ENCODE measurements at regions not wholly inside any gene's neighbourhood (a gene's known extent, or its start where the extent isn't known, plus 50 kb on each side); places are given as distances from the start of the nearest gene placed in this dataset.
"Not testable (repeated sequence)": the region's sequence is repeated elsewhere in the genome, so short reads cannot be mapped to it uniquely, and the experiment has no call there.

GRCh38 chr14:106722813-106723687 is 1196.7 kb downstream of the TMEM121 start:
- not testable (repeated sequence) for H3K36me3 Mint-ChIP-seq, H3K9me3 Mint-ChIP-seq, H3K27ac Mint-ChIP-seq, H3K4me3 Mint-ChIP-seq, ATAC-seq, H3K4me1 Mint-ChIP-seq, H3K27me3 Mint-ChIP-seq

- ATAC-seq, H3K27ac Mint-ChIP-seq, H3K9me3 Mint-ChIP-seq, H3K27me3 Mint-ChIP-seq, H3K4me3 Mint-ChIP-seq, H3K4me1 Mint-ChIP-seq, H3K36me3 Mint-ChIP-seq: not testable (repeated sequence)
Measured at GRCh38 chr14:106727962-106728361, 1201.6 kb downstream of the TMEM121 start.

- Mint-ChIP-seq H3K27me3 (no peaks in the 10 kb centered on the region), H3K4me3 (no peak overlapping the region), H3K36me3 (no peaks in the 10 kb centered on the region), H3K9me3 (no peaks in the 10 kb centered on the region), H3K27ac (no peak overlapping the region), H3K4me1 (no peaks in the 10 kb centered on the region)
- no peak for ATAC-seq
Measured at GRCh38 chr14:106728611-106729010, 1202.2 kb downstream of the TMEM121 start.

GRCh38 chr14:106729551-106729950 is 1203.2 kb downstream of the TMEM121 start:
- Mint-ChIP-seq H3K4me3 (no peak overlapping the region), H3K9me3 (no peaks in the 10 kb centered on the region), H3K4me1 (no peaks in the 10 kb centered on the region), H3K27me3 (no peaks in the 10 kb centered on the region), H3K27ac (no peak overlapping the region), H3K36me3 (no peaks in the 10 kb centered on the region)
- no peak for ATAC-seq

- Mint-ChIP-seq H3K9me3 (no peaks in the 10 kb centered on the region), H3K4me1 (no peaks in the 10 kb centered on the region), H3K36me3 (no peaks in the 10 kb centered on the region), H3K27ac (no peak overlapping the region), H3K4me3 (no peak overlapping the region), H3K27me3 (no peaks in the 10 kb centered on the region)
- ATAC-seq: no peak
Measured at GRCh38 chr14:106733771-106734170, 1207.4 kb downstream of the TMEM121 start.

- Mint-ChIP-seq H3K36me3 (no peaks in the 10 kb centered on the region), H3K4me3 (no peak overlapping the region), H3K9me3 (no peaks in the 10 kb centered on the region), H3K27me3 (no peaks in the 10 kb centered on the region), H3K27ac (no peak overlapping the region), H3K4me1 (no peaks in the 10 kb centered on the region)
- no peak for ATAC-seq
Measured at GRCh38 chr14:106737021-106737420, 1210.6 kb downstream of the TMEM121 start.

- ATAC-seq: no peak
- Mint-ChIP-seq H3K4me3 (no peak overlapping the region), H3K36me3 (no peaks in the 10 kb centered on the region), H3K9me3 (no peaks in the 10 kb centered on the region), H3K27ac (no peak overlapping the region), H3K27me3 (no peaks in the 10 kb centered on the region), H3K4me1 (no peaks in the 10 kb centered on the region)
Measured at GRCh38 chr14:106738075-106738474, 1211.7 kb downstream of the TMEM121 start.

- not testable (repeated sequence) for H3K27ac Mint-ChIP-seq, H3K4me3 Mint-ChIP-seq, H3K4me1 Mint-ChIP-seq, H3K27me3 Mint-ChIP-seq, H3K9me3 Mint-ChIP-seq, ATAC-seq, H3K36me3 Mint-ChIP-seq
Measured at GRCh38 chr14:106738598-106739258, 1212.3 kb downstream of the TMEM121 start.

GRCh38 chr14:106741086-106741827 is 1214.9 kb downstream of the TMEM121 start:
- H3K27me3 Mint-ChIP-seq, H3K4me1 Mint-ChIP-seq, H3K36me3 Mint-ChIP-seq, H3K4me3 Mint-ChIP-seq, H3K27ac Mint-ChIP-seq, ATAC-seq, H3K9me3 Mint-ChIP-seq: not testable (repeated sequence)

GRCh38 chr14:106745016-106745767 is 1218.8 kb downstream of the TMEM121 start:
- not testable (repeated sequence) for H3K4me3 Mint-ChIP-seq, H3K36me3 Mint-ChIP-seq, H3K4me1 Mint-ChIP-seq, H3K9me3 Mint-ChIP-seq, H3K27ac Mint-ChIP-seq, H3K27me3 Mint-ChIP-seq
- ATAC-seq: peak; percentile 88

GRCh38 chr14:106750089-106750488 is 1223.7 kb downstream of the TMEM121 start:
- ATAC-seq, H3K4me3 Mint-ChIP-seq, H3K27ac Mint-ChIP-seq, H3K27me3 Mint-ChIP-seq, H3K36me3 Mint-ChIP-seq, H3K9me3 Mint-ChIP-seq, H3K4me1 Mint-ChIP-seq: not testable (repeated sequence)

- not testable (repeated sequence) for H3K4me3 Mint-ChIP-seq, H3K27me3 Mint-ChIP-seq, ATAC-seq, H3K36me3 Mint-ChIP-seq, H3K4me1 Mint-ChIP-seq, H3K27ac Mint-ChIP-seq, H3K9me3 Mint-ChIP-seq
Measured at GRCh38 chr14:106753751-106754150, 1227.4 kb downstream of the TMEM121 start.

- H3K9me3 Mint-ChIP-seq, H3K4me1 Mint-ChIP-seq, H3K36me3 Mint-ChIP-seq, H3K27me3 Mint-ChIP-seq, H3K27ac Mint-ChIP-seq, H3K4me3 Mint-ChIP-seq, ATAC-seq: not testable (repeated sequence)
Measured at GRCh38 chr14:106757444-106757843, 1231.1 kb downstream of the TMEM121 start.

GRCh38 chr14:106761886-106762816 is 1235.8 kb downstream of the TMEM121 start:
- not testable (repeated sequence) for H3K4me3 Mint-ChIP-seq, H3K4me1 Mint-ChIP-seq, H3K36me3 Mint-ChIP-seq, H3K9me3 Mint-ChIP-seq, H3K27ac Mint-ChIP-seq, H3K27me3 Mint-ChIP-seq
- peak; percentile 61 for ATAC-seq

Measured in stimulated activated memory B cell treated with anti-CD40 and anti-IgM and Interleukin-4, amounts not matched to agents 10 μg/mL and 1 μg/mL and 100 μg/mL, for 72 hours (primary cell).